GM06990 (cell line): ENCODE measurements at regions not wholly inside any gene's neighbourhood (a gene's known extent, or its start where the extent isn't known, plus 50 kb on each side); places are given as distances from the start of the nearest gene placed in this dataset.

ENCODE experiments used
- DNase-seq: peaks from one replicate; pipeline ENCODE4 v3.0.0-alpha.2; 2011; ENCODE audit not compliant: insufficient read length; ENCODE audit errors: extremely low read depth
- H3K27me3 ChIP-seq: replicated peaks from 2 replicates; pipeline ENCODE4 v1.6.0; 2011; ENCODE audit warnings: low read length; ENCODE audit not compliant: control insufficient read depth, insufficient read depth
- H3K36me3 ChIP-seq: 2 replicates; pipeline ENCODE4 v1.5.1; 2011; ENCODE audit warnings: low read length; ENCODE audit not compliant: control insufficient read depth, insufficient read depth
- H3K4me3 ChIP-seq: replicated peaks from 2 replicates; pipeline ENCODE4 v1.5.1; 2011; ENCODE audit warnings: low read depth, mild to moderate bottlenecking, control low read depth, low read length
- CTCF ChIP-seq: IDR thresholded peaks from 2 replicates; pipeline ENCODE4 v1.5.1; 2011; ENCODE audit warnings: low read length, control low read depth, mild to moderate bottlenecking, inconsistent platforms; ENCODE audit not compliant: insufficient read depth, poor library complexity, severe bottlenecking

GRCh38 chr3:18585004-18585968 lies 160.1 kb upstream of the SATB1 start:
- no peaks in the 10 kb centered on the region for H3K36me3 ChIP-seq
- H3K27me3 ChIP-seq, result no peaks in the 10 kb centered on the region
- no peak for TF ChIP-seq CTCF
- no peak overlapping the region for H3K4me3 ChIP-seq
- DNase-seq, result no peak

- Histone ChIP-seq H3K4me3 (no peak overlapping the region), H3K36me3 (no peaks in the 10 kb centered on the region), H3K27me3 (no peaks in the 10 kb centered on the region)
- no peak for TF ChIP-seq CTCF
- DNase-seq, result no peak
Observed at GRCh38 chr3:18580268-18580667, 155.1 kb upstream of the SATB1 start.

GRCh38 chr3:18579661-18580060 lies 154.5 kb upstream of the SATB1 start:
- no peak for TF ChIP-seq CTCF
- Histone ChIP-seq H3K36me3 (no peaks in the 10 kb centered on the region), H3K4me3 (no peak overlapping the region), H3K27me3 (no peaks in the 10 kb centered on the region)
- no peak for DNase-seq

GRCh38 chr3:18575573-18575972 lies 150.4 kb upstream of the SATB1 start:
- H3K4me3 ChIP-seq, result no peak overlapping the region
- no peak for DNase-seq
- H3K36me3 ChIP-seq, result no peaks in the 10 kb centered on the region
- H3K27me3 ChIP-seq, result no peaks in the 10 kb centered on the region
- TF ChIP-seq CTCF, result no peak

GRCh38 chr3:18572809-18573208 lies 147.7 kb upstream of the SATB1 start:
- Histone ChIP-seq H3K27me3 (no peaks in the 10 kb centered on the region), H3K36me3 (no peaks in the 10 kb centered on the region), H3K4me3 (no peak overlapping the region)
- DNase-seq, result no peak
- TF ChIP-seq CTCF, result no peak

GRCh38 chr3:18567293-18567692 lies 142.2 kb upstream of the SATB1 start:
- TF ChIP-seq CTCF, result no peak
- DNase-seq, result no peak
- H3K4me3 ChIP-seq, result no peak overlapping the region

More at GRCh38 chr3:18567293-18567692, 142.2 kb upstream of the SATB1 start:
- Histone ChIP-seq H3K27me3 (no peaks in the 10 kb centered on the region), H3K36me3 (no peaks in the 10 kb centered on the region)
